ENCODE measurements at regions not wholly inside any gene's neighbourhood (a gene's known extent, or its start where the extent isn't known, plus 50 kb on each side); places are given as distances from the start of the nearest gene placed in this dataset.
"Not testable (repeated sequence)": the region's sequence is repeated elsewhere in the genome, so short reads cannot be mapped to it uniquely, and the experiment has no call there.

DNA sequence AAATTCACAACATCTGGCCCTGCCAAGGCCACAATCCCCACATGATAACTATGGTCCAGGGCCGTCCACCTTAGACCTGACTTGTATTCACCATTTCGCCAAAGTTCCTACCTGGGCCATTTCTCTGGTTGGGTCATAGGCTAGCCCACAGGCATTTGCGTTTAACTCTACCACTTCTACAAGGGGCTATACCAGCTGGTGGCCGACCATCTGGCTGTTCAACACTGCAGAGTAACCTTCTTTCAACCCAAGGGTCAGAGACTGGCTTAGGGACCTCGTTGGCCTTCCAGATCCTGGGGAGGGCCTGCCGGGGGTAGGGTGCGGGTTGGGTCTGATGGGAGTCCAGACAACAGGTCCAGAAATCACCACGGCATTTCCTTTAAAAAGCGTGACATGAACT is 242.3 kb upstream of the C16orf82 start:
- Histone ChIP-seq H3K36me3 (ENCODE audit: low read depth) (no peaks in the 10 kb centered on the region), H3K27ac (ENCODE audit: poor library complexity, severe bottlenecking) (no peak overlapping the region), H3K4me3 (ENCODE audit: severe bottlenecking) (no peak overlapping the region), H3K9me3 (ENCODE audit: severe bottlenecking) (no peaks in the 10 kb centered on the region), H3K27me3 (ENCODE audit: insufficient read depth, poor library complexity, severe bottlenecking) (peaks cover 2% of the 10 kb centered on the region), H3K4me1 (ENCODE audit: insufficient read depth, poor library complexity, severe bottlenecking) (no peaks in the 10 kb centered on the region)
- TF ChIP-seq, protein P1, sequence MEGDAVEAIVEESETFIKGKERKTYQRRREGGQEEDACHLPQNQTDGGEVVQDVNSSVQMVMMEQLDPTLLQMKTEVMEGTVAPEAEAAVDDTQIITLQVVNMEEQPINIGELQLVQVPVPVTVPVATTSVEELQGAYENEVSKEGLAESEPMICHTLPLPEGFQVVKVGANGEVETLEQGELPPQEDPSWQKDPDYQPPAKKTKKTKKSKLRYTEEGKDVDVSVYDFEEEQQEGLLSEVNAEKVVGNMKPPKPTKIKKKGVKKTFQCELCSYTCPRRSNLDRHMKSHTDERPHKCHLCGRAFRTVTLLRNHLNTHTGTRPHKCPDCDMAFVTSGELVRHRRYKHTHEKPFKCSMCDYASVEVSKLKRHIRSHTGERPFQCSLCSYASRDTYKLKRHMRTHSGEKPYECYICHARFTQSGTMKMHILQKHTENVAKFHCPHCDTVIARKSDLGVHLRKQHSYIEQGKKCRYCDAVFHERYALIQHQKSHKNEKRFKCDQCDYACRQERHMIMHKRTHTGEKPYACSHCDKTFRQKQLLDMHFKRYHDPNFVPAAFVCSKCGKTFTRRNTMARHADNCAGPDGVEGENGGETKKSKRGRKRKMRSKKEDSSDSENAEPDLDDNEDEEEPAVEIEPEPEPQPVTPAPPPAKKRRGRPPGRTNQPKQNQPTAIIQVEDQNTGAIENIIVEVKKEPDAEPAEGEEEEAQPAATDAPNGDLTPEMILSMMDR (IDR thresholded peaks at IDR 0.05; ENCODE audit: poor library complexity, severe bottlenecking): no peak
- ATAC-seq (ENCODE audit: low read depth): no peak
- DNase-seq (ENCODE audit: low spot score): no peak

DNA sequence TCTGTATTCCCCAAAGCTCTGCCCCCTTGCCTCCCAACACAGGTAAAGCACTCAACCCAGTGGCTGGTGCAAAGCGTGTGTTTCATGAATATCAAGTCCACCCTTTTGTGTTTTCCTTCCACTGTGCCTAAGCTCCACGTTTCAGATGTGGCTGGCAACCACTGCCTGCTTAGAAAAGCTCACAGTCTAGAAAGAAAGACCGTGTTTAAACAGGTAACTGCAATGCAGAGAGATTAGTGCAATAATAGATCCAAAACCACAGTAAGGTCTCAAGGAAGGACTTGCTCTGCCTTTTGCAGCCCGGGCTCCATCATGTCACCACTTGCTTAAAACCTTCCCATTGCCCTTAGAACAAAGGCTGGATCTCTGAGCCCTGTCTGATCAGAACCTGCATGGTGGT is 240.2 kb upstream of the C16orf82 start:
- ATAC-seq (ENCODE audit: low read depth): no peak
- H3K27me3 ChIP-seq (ENCODE audit: insufficient read depth, poor library complexity, severe bottlenecking): peaks cover 2% of the 10 kb centered on the region
- TF ChIP-seq, protein P1 (IDR thresholded peaks at IDR 0.05; ENCODE audit: poor library complexity, severe bottlenecking): no peak

DNA sequence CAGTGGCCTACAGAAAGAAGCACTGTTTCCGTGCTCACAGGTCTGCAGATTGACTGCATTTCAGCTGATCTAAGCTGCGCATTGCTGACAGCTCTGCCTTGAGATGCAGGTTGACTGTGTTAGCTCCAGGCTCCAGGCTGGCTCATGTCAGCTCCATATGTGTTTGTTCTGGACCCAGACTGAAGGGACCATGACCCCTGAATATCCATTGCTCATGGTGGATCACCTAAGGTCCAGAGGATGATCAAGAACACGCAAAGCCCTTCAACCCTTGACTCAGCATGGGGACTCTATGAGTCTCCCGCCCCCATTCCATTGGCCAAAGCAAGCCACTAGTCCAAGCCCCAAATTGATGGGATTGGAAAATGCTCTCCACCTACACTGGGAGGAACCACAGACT is 239.3 kb upstream of the C16orf82 start:
- H3K4me1 ChIP-seq (ENCODE audit: insufficient read depth, poor library complexity, severe bottlenecking): no peaks in the 10 kb centered on the region
- H3K4me3 ChIP-seq (ENCODE audit: severe bottlenecking): no peak overlapping the region
- no peak overlapping the region for H3K27ac ChIP-seq (ENCODE audit: poor library complexity, severe bottlenecking)
- H3K9me3 ChIP-seq (ENCODE audit: severe bottlenecking): no peaks in the 10 kb centered on the region
- TF ChIP-seq, protein P1 (IDR thresholded peaks at IDR 0.05; ENCODE audit: poor library complexity, severe bottlenecking): no peak
- H3K36me3 ChIP-seq (ENCODE audit: low read depth): no peaks in the 10 kb centered on the region
- no peak for DNase-seq (ENCODE audit: low spot score)
- ATAC-seq (ENCODE audit: low read depth): no peak
- H3K27me3 ChIP-seq (ENCODE audit: insufficient read depth, poor library complexity, severe bottlenecking): peaks cover 2% of the 10 kb centered on the region

More for the DNA sequence above, 240.2 kb upstream of the C16orf82 start:
- Histone ChIP-seq H3K36me3 (ENCODE audit: low read depth) (no peaks in the 10 kb centered on the region), H3K4me1 (ENCODE audit: insufficient read depth, poor library complexity, severe bottlenecking) (no peaks in the 10 kb centered on the region), H3K4me3 (ENCODE audit: severe bottlenecking) (no peak overlapping the region), H3K27ac (ENCODE audit: poor library complexity, severe bottlenecking) (no peak overlapping the region), H3K9me3 (ENCODE audit: severe bottlenecking) (no peaks in the 10 kb centered on the region)
- DNase-seq (ENCODE audit: low spot score): no peak

DNA sequence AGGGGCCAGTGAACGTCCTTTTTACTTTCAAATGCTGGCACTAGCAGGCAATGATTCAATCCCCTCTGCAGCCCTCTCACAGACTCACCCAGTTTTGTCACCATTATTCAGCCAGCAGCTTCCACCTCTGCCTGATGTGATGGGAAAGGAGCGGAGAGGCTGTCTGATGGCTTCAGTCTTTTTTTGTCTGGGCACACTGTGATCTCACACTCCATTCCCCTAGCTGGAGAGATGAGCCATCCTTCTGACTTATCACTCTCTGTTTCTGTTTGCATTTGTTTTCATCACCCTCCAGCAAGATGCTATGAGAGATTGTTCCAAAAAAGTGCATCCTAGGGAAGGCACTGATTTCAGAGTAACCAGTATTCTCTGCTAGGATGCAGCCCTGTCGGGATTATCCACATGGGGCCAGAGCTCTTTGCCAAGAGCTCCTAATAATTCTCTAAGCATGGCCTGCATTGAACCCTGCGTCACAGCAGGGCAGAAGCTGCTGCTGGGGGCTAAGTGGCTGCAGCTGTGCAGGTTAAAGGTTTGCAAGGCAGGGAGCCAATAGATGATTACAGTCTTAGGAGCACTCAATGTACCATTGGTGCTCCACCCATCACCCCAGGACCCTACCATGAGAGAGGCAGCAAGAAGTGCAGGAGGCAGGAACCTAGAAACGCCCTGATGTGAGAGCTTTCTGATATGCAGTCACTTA is 236.1 kb upstream of the C16orf82 start:
- no peaks in the 10 kb centered on the region for H3K9me3 ChIP-seq (ENCODE audit: severe bottlenecking)
- no peaks in the 10 kb centered on the region for H3K4me1 ChIP-seq (ENCODE audit: insufficient read depth, poor library complexity, severe bottlenecking)
- H3K36me3 ChIP-seq (ENCODE audit: low read depth): no peaks in the 10 kb centered on the region
- TF ChIP-seq, protein P1 (IDR thresholded peaks at IDR 0.05; ENCODE audit: poor library complexity, severe bottlenecking): no peak
- no peak overlapping the region for H3K4me3 ChIP-seq (ENCODE audit: severe bottlenecking)
- no peak for ATAC-seq (ENCODE audit: low read depth)
- H3K27ac ChIP-seq (ENCODE audit: poor library complexity, severe bottlenecking): no peak overlapping the region
- H3K27me3 ChIP-seq (ENCODE audit: insufficient read depth, poor library complexity, severe bottlenecking): peaks cover under 1% of the 10 kb centered on the region
- DNase-seq (ENCODE audit: low spot score): no peak

DNA sequence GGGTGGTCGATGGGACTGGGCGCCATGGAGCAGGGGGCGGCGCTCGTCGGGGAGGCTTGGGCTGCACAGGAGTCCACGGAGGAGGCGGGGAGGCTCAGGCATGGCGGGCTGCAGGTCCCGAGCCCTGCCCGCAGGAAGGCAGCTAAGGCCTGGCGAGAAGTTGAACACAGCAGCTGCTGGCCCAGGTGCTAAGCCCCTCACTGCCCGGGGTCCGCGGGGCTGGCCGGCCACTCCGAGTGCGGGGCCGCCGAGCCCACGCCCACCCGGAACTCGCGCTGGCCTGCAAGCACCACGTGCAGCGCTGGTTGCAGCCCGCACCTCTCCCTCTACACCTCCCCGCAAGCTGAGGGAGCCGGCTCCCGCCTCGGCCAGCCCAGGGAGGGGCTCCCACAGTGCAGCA is 230.6 kb upstream of the C16orf82 start:
- not testable (repeated sequence) for H3K4me1 ChIP-seq (ENCODE audit: insufficient read depth, poor library complexity, severe bottlenecking); H3K27me3 ChIP-seq (ENCODE audit: insufficient read depth, poor library complexity, severe bottlenecking); H3K36me3 ChIP-seq (ENCODE audit: low read depth); H3K27ac ChIP-seq (ENCODE audit: poor library complexity, severe bottlenecking); DNase-seq (ENCODE audit: low spot score); H3K9me3 ChIP-seq (ENCODE audit: severe bottlenecking); ATAC-seq (ENCODE audit: low read depth); H3K4me3 ChIP-seq (ENCODE audit: severe bottlenecking)

Measured in RWPE2 (cell line).